ENCODE measurements at regions not wholly inside any gene's neighbourhood (a gene's known extent, or its start where the extent isn't known, plus 50 kb on each side); places are given as distances from the start of the nearest gene placed in this dataset.

DNA sequence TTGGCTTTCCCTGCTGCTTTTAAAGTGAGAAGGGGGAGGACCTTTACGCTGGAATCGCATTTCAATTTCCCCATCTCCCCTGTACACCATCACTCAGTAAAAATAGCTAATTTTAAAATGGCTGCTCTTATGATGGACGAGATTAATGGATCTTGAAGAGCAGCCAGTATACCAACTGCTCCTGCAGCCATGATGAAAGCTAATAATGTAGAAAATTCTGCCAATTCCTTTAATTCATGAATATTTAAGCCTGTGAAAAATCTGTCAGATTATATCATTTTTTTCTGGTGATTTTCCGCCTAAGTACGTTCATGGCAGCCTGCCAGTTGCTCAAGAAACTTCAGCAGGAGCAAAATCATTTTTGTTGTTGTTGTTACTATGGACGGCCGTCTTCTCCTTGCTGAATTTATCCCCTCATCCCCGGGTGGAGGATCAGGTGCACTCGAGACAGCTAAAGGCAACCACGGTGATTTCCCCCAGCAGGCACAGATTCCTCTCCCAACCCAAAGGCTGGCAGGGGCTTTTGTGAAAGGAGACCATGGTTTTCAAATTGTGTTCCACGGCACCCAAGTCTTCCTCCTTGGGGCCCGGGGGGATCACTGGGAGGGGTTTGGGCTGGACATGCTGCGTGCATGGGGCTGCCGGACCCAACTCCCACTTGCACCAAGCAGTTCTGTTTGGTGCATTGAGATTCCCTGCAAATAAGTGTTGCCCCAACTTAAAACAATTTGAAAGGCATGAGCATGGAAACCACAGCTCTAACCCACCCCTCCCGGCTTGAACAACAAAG is 289.6 kb downstream of the UACA start:
- no peak for TF ChIP-seq POLR2AphosphoS5 (IDR thresholded peaks at IDR 0.05; ENCODE audit: low read depth, low read length)
- no peak for TF ChIP-seq TAF1 (IDR thresholded peaks at IDR 0.05; ENCODE audit: borderline replicate concordance, insufficient read depth, low read length)
- TF ChIP-seq SIN3A (IDR thresholded peaks at IDR 0.05; ENCODE audit: borderline replicate concordance, insufficient read depth, low read length): no peak
- TF ChIP-seq, protein P1, sequence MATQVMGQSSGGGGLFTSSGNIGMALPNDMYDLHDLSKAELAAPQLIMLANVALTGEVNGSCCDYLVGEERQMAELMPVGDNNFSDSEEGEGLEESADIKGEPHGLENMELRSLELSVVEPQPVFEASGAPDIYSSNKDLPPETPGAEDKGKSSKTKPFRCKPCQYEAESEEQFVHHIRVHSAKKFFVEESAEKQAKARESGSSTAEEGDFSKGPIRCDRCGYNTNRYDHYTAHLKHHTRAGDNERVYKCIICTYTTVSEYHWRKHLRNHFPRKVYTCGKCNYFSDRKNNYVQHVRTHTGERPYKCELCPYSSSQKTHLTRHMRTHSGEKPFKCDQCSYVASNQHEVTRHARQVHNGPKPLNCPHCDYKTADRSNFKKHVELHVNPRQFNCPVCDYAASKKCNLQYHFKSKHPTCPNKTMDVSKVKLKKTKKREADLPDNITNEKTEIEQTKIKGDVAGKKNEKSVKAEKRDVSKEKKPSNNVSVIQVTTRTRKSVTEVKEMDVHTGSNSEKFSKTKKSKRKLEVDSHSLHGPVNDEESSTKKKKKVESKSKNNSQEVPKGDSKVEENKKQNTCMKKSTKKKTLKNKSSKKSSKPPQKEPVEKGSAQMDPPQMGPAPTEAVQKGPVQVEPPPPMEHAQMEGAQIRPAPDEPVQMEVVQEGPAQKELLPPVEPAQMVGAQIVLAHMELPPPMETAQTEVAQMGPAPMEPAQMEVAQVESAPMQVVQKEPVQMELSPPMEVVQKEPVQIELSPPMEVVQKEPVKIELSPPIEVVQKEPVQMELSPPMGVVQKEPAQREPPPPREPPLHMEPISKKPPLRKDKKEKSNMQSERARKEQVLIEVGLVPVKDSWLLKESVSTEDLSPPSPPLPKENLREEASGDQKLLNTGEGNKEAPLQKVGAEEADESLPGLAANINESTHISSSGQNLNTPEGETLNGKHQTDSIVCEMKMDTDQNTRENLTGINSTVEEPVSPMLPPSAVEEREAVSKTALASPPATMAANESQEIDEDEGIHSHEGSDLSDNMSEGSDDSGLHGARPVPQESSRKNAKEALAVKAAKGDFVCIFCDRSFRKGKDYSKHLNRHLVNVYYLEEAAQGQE (IDR thresholded peaks at IDR 0.05; ENCODE audit: insufficient read depth in 1 of 2, low read depth in 2 of 2, low read length in 2 of 2): no peak
